HG02981 (cell line): ENCODE measurements at regions not wholly inside any gene's neighbourhood (a gene's known extent, or its start where the extent isn't known, plus 50 kb on each side); places are given as distances from the start of the nearest gene placed in this dataset.
A peak's percentile ranks its signal among the peaks of the same experiment; 100 is the strongest.

Experiments used
- ATAC-seq: cut with Tn5 transposase; IDR thresholded peaks from one replicate; pipeline ENCODE4 v1.9.1; 2021; ENCODE audit warnings: mild to moderate bottlenecking, moderate library complexity; ENCODE audit not compliant: unreplicated experiment

DNA sequence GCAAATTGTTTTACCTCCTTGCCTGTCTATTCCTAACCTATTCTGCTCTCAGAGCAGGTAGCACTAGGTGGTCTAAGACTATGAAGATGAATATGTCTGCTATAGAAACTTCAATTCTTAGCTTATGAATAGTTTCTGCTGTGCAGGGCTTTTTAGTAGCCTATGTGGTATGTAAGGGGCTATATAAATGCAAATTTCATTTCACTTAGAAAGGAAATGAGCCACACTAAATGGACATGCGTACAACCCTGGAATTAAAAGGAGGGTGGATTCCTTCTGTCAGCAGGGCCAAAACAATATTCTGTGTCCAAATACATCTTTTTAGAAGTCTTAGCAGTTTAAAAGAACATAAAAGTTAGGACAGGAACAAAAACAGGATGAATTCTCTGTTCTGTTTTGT is 163.9 kb upstream of the GEMIN8 start:
- no peak for ATAC-seq

GRCh38 chrX:14173873-14174272 is 144.2 kb upstream of the GEMIN8 start:
- no peak for ATAC-seq

- ATAC-seq, result no peak
Observed at GRCh38 chrX:14164828-14165227, 135.1 kb upstream of the GEMIN8 start.

DNA sequence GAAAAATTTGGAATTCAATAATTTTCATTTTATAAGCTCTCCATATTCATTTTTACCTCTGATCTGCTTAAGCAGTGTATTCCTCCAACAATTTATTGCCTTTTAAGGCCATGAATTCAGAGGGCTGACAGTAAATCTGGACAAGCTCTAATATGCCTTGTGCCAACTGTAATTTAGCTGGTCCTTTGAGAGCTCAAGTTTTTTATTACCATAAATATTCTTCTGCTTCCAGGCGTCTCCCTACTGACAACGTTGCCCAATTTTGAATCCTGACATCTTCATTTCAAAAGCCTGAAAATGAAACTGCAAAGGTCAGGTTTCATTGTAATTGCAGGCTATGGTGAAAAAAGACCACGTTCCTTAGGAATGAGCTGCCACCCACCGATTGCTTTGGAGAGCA is 95.8 kb upstream of the GEMIN8 start:
- no peak for ATAC-seq

DNA sequence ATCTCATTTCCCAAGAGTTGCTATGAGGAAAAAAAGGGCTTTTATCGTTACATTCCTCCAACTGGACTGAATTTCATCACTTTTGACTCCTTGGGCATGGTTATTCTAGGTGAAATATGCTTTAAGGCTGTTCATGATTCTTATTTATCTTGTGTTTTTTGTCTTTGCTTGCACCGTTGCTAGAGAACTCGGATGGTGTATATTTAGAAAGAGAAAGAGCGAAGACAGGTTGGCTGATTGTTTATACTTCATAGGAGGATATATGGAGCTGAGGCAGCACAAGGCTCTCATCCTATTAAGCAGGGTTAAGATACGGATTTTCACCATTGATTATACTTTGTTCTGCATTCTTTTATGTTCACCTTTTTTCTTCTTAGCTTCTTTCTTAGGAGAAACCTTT is 94.9 kb upstream of the GEMIN8 start:
- ATAC-seq, result no peak

DNA sequence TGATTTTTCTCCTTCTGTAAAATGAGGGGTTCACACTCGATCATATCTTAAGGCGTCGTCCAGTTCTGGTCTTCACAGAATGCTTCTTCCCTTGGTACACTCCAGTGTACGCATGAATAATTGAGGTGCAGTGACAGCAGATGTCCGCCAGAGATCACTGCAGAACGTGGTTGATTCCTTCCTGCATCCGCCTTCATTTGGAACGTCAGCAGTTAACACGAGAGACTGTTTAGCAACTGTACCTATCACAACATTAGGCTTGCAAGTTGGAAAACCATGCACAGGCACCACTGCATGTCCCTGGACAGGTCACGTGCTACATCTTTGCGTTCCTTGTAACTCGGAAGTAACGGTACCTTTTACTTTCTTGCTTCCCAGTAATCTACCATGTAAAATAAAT is 66.0 kb upstream of the GEMIN8 start:
- ATAC-seq, result peak; percentile 86

DNA sequence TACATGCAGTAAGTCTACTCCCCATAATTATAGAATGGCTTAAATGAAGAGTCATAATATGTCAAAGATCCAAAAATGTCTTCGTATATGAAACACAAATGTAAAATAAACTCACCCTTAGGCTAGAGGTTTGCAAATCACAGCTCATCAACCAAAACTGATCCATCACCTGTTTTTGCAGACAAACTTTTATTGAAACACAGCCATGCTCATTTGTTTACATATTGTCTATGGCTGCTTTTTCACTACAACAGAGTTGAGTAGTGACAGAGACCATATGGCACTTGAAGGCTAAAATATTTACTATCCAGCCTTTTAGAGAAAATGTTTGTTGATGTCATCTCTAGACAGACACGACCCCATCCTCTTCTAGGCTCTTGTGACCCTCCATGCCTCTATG is 64.5 kb upstream of the GEMIN8 start:
- ATAC-seq, result no peak

GRCh38 chrX:14084466-14084865 is 54.8 kb upstream of the GEMIN8 start:
- ATAC-seq, result no peak

GRCh38 chrX:14083783-14084182 is 54.1 kb upstream of the GEMIN8 start:
- ATAC-seq, result no peak

- no peak for ATAC-seq
Observed at GRCh38 chrX:14079891-14080430, 50.3 kb upstream of the GEMIN8 start.
